Astrocyte of the hippocampus (primary cell): ENCODE measurements at regions not wholly inside any gene's neighbourhood (a gene's known extent, or its start where the extent isn't known, plus 50 kb on each side); places are given as distances from the start of the nearest gene placed in this dataset.
"Not testable (repeated sequence)": the region's sequence is repeated elsewhere in the genome, so short reads cannot be mapped to it uniquely, and the experiment has no call there.

Source experiments
- DNase-seq: peaks from one replicate; pipeline ENCODE4 v3.0.0; 2011; ENCODE audit warnings: low read depth, low spot score

DNA sequence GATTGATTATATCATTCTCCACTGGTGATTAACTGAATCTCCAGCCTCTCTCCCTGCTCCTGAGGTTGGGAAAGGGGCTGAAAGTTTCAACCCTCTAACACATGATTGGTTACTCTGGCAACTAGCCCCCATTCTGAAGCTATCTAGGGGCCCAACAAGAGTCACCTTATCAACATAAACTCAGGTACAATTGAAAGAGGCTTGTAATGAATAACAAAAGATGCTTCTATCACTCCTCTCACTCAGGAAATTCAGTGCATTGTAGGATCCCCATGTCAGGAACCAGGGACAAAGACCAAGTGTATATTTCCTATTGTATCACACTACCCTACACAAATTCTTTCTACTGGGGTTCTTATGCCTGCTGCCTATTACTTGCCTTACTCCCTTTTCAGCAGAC lies 123.9 kb upstream of the SLC13A1 start:
- no peak for DNase-seq

DNA sequence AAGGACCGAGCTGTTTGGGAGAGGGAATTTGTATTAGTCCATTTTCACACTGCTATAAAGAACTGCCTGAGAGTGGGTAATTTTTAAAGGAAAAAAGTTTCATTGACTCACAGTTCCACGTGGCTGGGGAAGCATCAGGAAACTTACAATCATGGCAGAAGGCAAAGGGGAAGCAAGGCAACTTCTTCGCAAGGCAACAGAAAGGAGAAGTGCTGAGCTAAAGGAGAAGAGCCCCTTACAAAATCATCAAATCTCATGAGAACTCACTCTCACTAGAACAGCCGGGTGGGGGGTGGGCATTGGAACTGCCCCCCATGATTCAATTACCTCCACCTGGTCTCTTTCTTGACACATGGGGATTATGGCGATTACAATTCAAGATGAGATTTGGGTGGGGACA lies 121.8 kb upstream of the SLC13A1 start:
- not testable (repeated sequence) for DNase-seq

DNA sequence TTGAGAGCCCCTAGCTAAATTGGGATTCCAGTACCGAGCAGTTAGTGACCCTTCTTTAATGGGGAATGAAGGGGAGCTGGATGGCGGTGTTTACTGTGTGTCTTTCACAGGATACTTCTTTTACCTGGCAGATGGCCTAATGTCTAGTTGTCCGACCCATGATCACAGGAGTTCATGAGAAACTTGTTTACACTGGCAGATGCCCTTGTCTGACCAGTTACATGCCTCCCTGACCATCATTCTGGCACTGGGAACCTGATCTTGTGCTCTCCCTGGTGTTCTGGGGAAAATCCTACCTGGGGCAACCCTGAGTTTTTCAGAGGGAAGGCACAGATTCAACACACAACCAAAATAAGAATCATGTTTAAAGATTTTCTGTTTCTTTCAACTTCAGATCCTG lies 120.1 kb upstream of the SLC13A1 start:
- DNase-seq: no peak

DNA sequence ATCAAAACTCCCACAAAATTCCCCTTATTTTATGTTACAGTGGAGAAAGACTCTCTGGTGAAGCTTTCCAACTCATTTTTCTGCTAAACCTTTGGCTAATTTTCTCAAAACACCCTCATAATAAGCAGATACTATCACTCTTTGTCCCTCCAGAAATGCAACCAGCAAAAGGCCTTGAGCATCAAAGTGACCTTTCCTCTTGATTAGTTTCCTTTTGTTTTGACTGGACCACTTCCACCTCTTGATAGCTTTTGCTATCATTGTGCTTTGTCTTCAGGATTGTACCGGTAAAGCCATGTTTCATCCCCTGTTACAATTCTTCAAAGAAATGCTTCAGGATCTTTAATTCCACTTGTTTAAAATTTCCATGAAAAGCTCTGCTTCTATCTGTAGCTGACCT lies 115.1 kb upstream of the SLC13A1 start:
- no peak for DNase-seq

DNA sequence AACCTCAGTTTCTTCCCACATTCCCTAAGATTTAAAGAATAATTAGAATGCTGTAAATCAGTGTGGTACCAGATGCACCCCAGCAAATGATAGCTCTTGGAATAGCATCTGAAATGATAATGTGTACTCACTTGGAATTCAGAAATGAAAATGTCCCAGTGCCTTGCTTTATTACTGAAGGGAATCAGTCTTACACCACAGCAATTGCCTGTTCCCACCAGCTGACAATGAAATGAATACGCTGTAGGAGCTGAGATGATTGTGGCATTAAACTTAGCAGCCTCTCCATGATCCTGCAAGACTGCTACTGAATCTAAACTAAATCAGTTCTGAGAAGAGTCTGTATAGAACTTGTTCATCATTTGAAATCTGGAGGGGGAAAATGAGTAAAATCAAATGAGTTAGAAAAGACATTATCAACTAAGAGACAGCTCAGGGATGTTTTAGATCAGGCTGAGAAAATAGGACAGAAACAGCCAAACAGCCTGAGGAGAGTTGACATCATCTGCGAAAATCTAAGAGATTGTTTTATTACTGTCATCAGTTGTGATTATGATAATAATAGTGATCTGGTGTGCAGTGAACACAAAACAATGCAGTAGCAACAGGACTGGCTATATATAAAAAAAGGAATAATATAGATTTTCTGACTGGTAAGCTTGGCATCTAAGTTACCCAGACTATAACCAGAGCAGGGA lies 108.6 kb upstream of the SLC13A1 start:
- DNase-seq: no peak

DNA sequence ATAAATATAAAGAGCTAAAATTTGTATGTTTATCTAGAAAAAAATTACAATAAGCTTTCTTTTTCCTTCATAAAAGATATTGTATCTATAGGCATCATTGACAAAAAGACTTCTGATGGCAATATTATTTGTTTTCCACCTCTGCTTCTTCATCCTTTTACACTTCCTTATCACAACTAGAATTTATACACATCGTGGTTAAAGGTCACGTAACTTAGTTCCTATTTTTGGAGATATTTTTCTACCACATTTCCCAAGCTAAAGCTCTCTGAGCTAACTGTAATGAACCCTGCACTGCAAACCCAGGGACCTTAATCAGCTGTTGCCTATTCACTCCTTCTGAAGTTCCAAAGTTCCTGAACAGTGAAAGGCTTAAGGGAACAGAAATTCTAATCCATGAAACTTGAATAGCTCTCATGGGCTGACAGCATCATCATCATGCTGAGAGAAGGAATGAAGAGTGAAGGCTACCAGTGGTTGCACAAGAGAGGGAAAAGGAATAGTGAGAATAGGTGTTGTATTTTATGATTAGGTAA lies 106.1 kb upstream of the SLC13A1 start:
- DNase-seq: no peak

DNA sequence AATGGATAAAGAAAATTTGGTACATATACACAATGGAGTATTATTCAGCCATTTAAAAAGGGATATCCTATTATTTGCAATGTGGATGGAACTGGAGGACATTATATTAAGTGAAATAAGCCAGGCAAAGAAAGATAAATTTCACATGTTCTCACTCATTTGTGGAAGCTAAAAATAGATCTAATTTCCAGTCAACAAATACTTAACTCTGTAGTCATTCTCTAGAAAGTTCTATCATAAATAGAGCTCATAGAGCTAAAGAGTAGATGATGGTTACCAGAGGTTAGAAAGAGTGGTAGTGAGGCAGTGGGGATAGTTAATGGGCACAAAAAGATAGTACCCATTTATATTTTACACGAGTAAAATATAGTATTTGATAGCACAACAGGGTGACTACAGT lies 104.2 kb upstream of the SLC13A1 start:
- no peak for DNase-seq

DNA sequence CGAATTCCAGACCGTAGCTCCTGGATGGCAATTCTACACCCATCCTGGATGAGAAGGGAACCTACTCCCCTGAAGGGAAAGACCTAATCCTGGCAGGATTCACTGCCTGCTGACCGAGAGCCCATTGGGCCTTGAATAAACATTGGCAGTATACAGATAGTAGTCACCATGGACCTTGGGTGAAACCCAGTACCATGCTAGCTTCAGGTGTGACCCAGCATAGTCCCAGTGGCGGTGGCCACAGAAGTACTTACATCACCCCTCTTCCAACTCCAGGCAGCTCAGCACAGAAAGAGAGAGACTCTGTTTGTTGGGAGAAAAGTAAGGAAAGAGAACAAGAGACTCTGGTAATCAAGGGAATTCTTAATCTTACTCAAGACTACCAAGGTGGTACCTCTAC lies 97.2 kb upstream of the SLC13A1 start:
- no peak for DNase-seq

DNA sequence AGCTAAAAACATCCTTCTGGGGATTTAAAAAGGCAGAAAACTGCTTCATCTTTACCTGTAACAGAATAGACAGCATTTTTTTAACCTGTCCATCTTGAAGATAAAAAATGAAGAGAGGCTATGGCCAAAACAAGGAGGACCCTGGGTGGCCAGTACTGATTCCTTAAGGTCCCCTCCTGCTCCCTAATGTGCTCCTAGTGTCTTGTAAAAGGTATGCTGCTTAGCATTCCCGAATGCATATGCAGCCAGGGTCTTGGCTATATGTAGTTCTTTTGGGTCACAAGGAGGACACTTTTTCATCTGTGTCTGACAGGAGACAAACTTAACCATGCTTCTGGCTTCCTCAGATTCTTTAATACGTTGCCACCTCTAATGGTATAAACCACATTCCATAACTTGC lies 93.9 kb upstream of the SLC13A1 start:
- no peak for DNase-seq

DNA sequence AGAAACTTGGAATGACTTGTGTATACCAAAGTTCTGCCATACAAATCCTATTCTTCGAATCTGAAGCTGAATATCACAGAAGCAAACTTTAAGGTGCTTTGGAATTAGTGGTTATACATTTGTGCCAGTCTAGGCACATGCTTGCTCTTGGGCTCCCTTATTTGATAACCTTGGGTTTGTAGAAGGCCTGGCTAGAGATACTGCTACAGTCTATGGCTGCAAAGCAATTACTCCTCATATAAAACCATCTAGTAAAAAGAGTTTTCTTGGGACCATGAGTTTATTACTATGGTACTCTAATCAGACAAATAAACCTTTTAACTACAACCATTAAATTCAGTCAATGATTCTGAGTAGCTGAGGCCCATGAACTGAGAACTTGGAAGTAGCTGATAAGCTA lies 92.5 kb upstream of the SLC13A1 start:
- no peak for DNase-seq

DNA sequence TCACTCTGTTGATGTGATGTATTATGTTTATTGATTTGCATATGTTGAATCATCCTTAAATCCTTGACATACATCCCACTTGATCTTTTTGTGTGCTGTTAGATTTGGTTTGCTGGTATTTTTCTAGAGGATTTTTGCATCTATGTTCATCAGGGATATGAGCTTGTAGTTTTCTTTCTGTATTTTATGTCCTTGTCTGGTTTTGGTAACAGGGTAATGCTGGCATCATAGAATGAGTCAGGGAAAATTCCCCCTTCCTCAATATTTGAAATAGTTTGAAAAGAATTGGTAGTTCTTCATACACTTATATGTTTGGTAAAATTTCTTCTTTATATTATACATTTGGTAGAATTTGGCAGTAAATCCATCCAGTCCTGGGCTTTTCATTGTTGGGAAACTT lies 89.4 kb upstream of the SLC13A1 start:
- DNase-seq: no peak

DNA sequence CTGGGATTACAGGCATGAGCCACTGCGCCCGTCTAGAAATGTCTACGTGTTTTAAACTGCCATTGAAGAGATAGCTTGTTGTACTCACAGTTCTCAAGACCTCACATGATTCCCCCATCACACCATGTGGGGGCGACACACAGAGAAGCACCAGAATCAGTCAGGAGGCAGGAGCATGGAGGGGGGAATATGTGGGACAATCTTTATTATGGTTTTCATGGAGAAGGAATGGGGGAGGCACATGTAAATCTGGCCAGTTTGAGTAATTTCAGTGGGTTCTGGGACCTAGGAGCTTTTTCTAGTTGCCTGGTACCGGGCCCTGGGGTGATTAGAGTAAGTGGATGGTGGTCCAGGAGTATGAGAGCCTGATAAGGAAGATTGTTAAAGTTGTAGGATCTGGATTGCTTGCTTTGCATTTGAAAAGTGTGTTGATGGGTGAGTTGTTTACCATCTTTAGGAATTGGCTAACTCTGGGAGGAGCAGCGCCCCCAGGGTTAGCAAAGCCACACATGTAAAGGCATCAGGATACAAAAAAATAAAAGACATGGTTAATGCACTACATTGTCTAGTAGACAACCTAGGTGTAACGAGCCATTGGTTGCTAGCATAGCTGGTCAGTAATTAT lies 85.4 kb upstream of the SLC13A1 start:
- no peak for DNase-seq

DNA sequence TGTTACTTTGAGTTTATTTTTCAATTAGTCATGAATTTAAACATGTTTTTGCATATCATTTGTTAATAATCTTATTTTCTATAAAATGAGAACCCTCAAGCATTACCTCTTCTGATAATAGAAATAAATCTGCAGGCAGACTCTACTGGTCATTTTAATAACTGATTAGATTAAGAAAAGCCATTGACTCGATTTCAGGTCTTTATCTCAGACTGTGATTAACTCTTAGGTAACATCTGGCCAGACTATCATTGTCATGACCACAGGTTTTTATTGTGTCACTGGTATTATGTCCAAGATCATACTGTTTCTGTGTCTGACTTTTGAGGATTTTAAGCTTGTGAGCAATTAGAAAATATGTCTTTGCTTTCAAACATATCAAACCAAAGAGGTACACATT lies 83.6 kb upstream of the SLC13A1 start:
- DNase-seq: no peak

DNA sequence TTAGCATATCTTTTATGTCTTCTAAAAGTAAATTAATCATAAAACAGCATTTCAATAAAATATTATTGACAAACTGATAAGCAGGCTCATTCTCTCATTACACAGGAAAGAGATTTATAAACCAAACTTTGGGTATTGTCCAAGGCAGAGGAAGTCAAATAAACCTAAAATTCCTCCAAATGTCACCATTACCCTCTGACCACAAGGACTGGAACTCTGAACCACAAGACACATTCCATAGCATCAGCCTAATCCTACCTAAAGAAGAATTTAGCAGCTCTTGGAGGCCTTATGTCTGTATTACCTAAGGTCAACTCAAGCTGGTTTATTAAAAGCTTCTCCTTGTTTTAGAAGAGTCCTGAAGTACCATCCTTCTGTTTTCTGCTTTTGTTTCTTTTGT lies 82.4 kb upstream of the SLC13A1 start:
- DNase-seq: peak; percentile 33

DNA sequence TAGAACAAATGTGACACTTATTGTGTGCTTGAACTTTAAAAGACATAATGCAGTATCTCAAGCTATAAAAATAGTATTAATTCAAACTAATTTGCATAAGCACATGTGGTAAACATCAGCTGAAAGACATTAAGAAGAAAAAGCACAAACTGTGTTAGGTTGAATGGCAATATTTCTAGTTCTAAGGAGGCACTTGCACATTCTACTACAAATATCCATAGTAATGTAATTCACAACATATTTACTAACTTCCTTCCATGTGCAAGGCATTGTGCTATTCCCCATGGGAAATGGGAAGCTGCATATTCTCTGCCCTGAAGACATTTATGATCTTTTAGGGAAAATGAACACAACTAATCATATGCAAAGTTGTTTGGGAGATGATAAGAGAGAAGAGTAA lies 80.2 kb upstream of the SLC13A1 start:
- DNase-seq: no peak

DNA sequence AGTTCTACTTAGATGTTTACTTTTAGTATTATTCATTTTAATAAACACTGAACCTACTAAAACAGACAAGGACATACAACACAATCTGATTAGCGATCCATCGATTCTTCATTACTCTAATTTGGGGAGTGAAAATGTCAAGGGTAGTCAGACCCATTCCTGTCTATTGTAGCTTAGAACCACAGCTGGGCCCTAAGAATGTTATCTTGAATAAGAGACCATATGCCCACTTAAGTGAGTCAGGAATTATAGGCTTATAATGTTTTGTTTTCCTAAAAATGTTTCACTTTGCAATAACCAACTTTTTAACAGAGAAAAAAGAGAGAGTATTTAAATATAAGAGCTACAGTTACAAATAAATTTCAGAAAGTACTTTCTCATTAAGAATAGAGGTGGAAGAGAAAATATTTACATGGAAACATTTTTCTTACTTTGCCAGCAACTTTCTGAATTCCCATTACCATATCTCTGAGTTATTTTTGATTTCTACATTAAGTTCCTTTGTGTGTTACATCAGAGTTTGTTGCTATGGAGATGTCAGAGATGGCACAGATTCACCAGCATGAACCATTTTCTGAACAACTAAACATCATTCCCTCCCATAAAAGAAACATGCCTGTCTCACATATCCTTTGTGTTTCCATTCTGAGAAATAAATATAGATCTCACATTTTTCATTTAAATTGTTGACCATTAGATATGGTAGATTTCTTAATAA lies 75.4 kb upstream of the SLC13A1 start:
- DNase-seq: peak; percentile 23

DNA sequence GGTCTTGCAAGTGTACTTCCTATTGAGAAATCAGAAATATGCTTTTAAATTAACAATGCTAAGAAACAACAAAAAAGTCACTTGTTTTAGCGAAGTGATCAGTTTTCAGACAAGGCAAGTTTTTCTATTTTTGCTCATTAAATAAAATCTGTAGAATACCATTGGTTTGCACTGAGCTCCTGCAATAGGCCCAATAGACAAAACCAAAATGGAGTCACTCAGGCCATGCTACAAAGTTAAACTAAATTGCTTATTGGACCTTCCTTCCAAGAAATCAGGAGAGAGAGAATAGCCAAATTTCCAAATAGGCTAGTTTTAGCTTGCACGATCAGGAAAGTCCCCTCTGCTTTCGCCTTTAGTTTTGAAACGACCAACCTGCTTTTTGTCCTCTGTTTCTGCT lies 73.4 kb upstream of the SLC13A1 start:
- no peak for DNase-seq

DNA sequence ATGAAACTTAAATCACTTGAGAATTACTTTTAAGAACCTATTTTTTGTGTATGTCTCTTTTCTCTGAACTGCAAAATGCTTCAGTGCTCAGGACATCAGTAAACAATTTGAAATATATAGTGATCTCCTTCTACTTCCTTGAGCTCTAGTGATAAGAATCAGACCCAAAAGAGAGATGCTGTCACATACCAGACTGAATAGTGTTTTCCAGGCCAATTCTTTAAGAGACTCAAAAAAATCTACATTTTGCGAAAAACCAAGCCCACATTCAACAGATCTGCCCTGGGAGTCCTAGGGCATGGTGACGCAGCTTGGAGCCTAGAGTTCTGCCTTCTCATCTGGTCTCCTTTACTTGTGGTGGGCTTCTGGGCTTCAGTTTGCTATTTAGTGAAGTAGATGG lies 72.1 kb upstream of the SLC13A1 start:
- no peak for DNase-seq

DNA sequence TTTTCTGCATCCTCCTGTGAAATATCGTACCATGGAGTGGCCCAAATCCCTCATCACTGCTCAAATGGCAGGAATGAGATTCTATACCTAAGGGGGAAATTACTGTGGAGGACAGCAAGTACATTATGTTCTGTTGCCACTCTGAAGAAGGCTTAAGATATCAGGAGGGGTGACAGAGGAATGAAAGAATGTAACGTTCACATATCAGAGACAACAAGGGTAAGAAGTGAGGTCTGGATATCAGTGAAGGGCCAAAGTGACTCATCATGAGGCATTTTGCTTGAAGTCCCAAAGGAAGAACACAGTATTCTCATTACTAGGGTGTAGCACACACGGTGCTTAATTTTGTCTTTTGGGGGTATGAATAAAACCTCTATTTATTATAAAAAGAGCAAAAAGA lies 71.5 kb upstream of the SLC13A1 start:
- peak; percentile 33 for DNase-seq

DNA sequence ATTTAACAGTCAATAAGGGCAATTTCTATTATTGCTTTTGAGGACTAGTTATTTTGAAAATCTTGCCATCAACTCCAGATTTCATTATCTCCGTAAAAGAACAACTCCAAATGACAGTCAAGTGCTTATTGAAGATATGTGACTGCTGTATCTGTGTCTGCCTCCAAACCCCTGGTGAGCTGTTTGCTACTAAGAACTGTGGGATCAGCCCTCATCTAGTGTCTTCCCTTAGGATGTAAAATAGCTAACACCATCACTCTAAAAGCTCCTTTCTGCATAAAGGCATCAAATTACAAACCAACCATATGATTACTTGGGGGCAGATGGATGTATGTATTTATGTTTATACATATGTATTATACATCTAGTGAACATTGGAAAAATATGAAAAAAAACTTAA lies 70.8 kb upstream of the SLC13A1 start:
- no peak for DNase-seq

DNA sequence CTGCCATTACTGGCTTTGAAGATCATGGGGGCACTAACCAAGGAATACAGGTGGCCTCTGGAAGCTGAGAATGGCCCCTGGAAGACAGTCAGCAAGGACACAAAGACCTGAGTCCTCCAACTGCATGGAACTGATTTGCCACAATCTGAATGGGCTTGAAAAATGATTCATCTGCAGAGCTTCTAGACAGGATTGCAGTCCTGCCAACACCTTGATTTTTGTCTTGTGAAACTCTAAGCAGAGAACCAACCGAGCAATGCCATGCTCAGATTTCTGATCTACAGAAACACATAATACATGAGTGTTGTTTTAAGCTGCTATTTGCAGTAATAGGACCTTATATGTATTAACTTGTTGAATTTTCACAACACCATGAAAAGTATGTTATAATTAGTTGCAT lies 66.1 kb upstream of the SLC13A1 start:
- DNase-seq: no peak

DNA sequence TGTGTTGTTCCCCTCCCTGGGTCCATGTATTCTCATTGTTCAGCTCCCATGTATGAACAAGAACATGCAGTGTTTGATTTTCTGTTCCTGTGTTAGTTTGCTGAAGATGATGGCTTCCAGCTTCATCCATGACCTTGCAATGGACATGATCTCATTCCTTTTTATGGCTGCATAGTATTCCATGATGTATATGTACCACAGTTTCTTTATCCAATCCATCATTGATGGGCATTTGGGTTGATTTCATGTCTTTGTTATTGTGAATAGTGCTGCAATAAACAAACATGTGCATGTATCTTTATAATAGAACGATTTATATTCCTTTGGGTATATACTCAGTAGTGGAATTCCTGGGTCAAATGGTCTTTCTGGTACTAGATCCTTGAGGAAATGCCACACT lies 65.1 kb upstream of the SLC13A1 start:
- not testable (repeated sequence) for DNase-seq

DNA sequence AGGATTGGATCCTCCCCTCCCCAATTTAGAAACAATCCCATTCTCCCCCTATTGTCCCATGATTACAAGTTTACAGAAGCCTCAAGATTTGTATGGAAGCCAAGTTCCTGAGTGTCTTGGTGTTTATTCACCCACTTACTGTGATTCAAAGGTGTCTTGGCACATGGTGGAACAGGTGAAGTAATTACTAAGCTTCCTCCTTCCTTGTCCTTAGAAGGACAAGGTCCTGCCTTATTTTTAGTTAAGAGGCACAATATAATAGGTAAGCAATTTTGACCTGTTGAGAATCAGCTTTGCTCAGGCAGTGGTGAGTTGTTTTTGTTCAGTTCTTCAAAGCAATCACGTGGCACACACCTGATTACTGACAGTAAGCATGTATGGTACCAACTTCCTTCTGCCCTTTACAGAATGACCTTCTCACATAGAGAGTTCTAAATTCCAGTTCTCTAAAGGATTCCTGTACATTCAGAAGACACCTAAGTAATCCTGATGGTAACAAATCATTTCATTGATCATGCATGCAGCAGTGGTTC lies 60.7 kb upstream of the SLC13A1 start:
- no peak for DNase-seq
